PFSK-1 (cell line): ENCODE measurements at regions not wholly inside any gene's neighbourhood (a gene's known extent, or its start where the extent isn't known, plus 50 kb on each side); places are given as distances from the start of the nearest gene placed in this dataset.

Experiments
- FOXP2 ChIP-seq: optimal IDR thresholded peaks from 2 replicates; pipeline ENCODE3; 2011; ENCODE audit warnings: borderline replicate concordance, control low read depth, inconsistent platforms; ENCODE audit not compliant: insufficient read depth; ENCODE audit errors: extremely low read length, extremely low read depth
- POLR2AphosphoS5 ChIP-seq: IDR thresholded peaks from 2 replicates; pipeline ENCODE4 v1.6.1; 2012; ENCODE audit warnings: low read depth, mild to moderate bottlenecking, control low read depth, low read length, moderate library complexity
- REST ChIP-seq, 2 experiments: IDR thresholded peaks; 2 replicates each; pipeline versions ENCODE4 v1.6.1 to v1.8.0; 2011 to 2012; ENCODE audit warnings: low read depth in 2 of 2, low read length in 2 of 2, control low read depth in 1 of 2, inconsistent platforms in 1 of 2, mild to moderate bottlenecking in 1 of 2, moderate library complexity in 1 of 2; ENCODE audit not compliant: insufficient read depth in 1 of 2
- SIN3A ChIP-seq: IDR thresholded peaks from 2 replicates; pipeline ENCODE4 v1.6.1; 2012; ENCODE audit warnings: mild to moderate bottlenecking, low read length, moderate library complexity, borderline replicate concordance; ENCODE audit not compliant: insufficient read depth
- TAF1 ChIP-seq: IDR thresholded peaks from 2 replicates; pipeline ENCODE4 v1.6.1; 2012; ENCODE audit warnings: low read length, control low read depth, borderline replicate concordance; ENCODE audit not compliant: insufficient read depth

- TF ChIP-seq SIN3A (no peak), REST (IDR thresholded peaks at IDR 0.05; ENCODE audit: insufficient read depth in 1 of 2, low read depth in 2 of 2, low read length in 2 of 2) (no peak), POLR2AphosphoS5 (no peak), TAF1 (no peak), FOXP2 (no peak)
Observed at GRCh38 chr7:17134786-17135185, 163.7 kb upstream of the AHR start.

GRCh38 chr7:17136126-17136525 is 162.3 kb upstream of the AHR start:
- TF ChIP-seq SIN3A = no peak
- no peak for TF ChIP-seq REST (IDR thresholded peaks at IDR 0.05; ENCODE audit: insufficient read depth in 1 of 2, low read depth in 2 of 2, low read length in 2 of 2)
- TF ChIP-seq TAF1 = no peak
- no peak for TF ChIP-seq FOXP2
- TF ChIP-seq POLR2AphosphoS5 = no peak

- TF ChIP-seq FOXP2 = no peak
- no peak for TF ChIP-seq POLR2AphosphoS5
- TF ChIP-seq SIN3A = no peak
- no peak for TF ChIP-seq REST (IDR thresholded peaks at IDR 0.05; ENCODE audit: insufficient read depth in 1 of 2, low read depth in 2 of 2, low read length in 2 of 2)
- no peak for TF ChIP-seq TAF1
Observed at GRCh38 chr7:17139081-17139480, 159.4 kb upstream of the AHR start.

- TF ChIP-seq TAF1 (no peak), REST (IDR thresholded peaks at IDR 0.05; ENCODE audit: insufficient read depth in 1 of 2, low read depth in 2 of 2, low read length in 2 of 2) (no peak), POLR2AphosphoS5 (no peak), FOXP2 (no peak), SIN3A (no peak)
Observed at GRCh38 chr7:17140406-17140805, 158.0 kb upstream of the AHR start.

- TF ChIP-seq FOXP2 (no peak), SIN3A (no peak), REST (IDR thresholded peaks at IDR 0.05; ENCODE audit: insufficient read depth in 1 of 2, low read depth in 2 of 2, low read length in 2 of 2) (no peak), POLR2AphosphoS5 (no peak), TAF1 (no peak)
Observed at GRCh38 chr7:17142831-17143541, 155.5 kb upstream of the AHR start.
